IMR-90 (cell line): ENCODE measurements at regions not wholly inside any gene's neighbourhood (a gene's known extent, or its start where the extent isn't known, plus 50 kb on each side); places are given as distances from the start of the nearest gene placed in this dataset.

Experiments
- CTCF ChIP-seq: conservative IDR thresholded peaks from 2 replicates; pipeline ENCODE4 v1.5.1; 2012; ENCODE audit warnings: mild to moderate bottlenecking, low read depth, low read length, improper control_type of control experiment
- POLR2A ChIP-seq: IDR thresholded peaks from 2 replicates; pipeline ENCODE4 v1.6.1; 2012; ENCODE audit warnings: mild to moderate bottlenecking, low read depth, low read length
- SMC3 ChIP-seq: fragments of 150-350 bp; IDR thresholded peaks from 2 replicates; pipeline ENCODE4 v1.6.1; 2016; ENCODE audit warnings: low read depth, mild to moderate bottlenecking, antibody characterized with exemption, low read length, moderate library complexity
- USF2 ChIP-seq: fragments of 150-350 bp; IDR thresholded peaks from 2 replicates; pipeline ENCODE4 v1.6.1; 2017; ENCODE audit warnings: mild to moderate bottlenecking, antibody characterized with exemption, low read length, low read depth

- TF ChIP-seq CTCF (no peak), SMC3 (no peak), USF2 (no peak), POLR2A (no peak)
Measured at GRCh38 chr2:215868846-215869543, 144.4 kb downstream of the MREG start.
